Panc1 (cell line): ENCODE measurements at regions not wholly inside any gene's neighbourhood (a gene's known extent, or its start where the extent isn't known, plus 50 kb on each side); places are given as distances from the start of the nearest gene placed in this dataset.

Experiments used
- ATAC-seq: fragments of 200-7000 bp; cut with Tn5 transposase; 2 replicates; pipeline ENCODE4 v1.9.1; 2020; ENCODE audit warnings: mild to moderate bottlenecking, moderate library complexity
- BruUV-seq: library from RNA; stranded (reverse); fragments of 400-500 nt; replicated peaks from 2 replicates; lab custom pipeline; 2021; lab: Mats Ljungman, UMichigan
- CTCF ChIA-PET: fragments of 300-600 bp; sonication (Branson Sonifier 250); formaldehyde crosslinking; loops from one replicate; lab custom pipeline; 2022; ENCODE audit warnings: antibody characterized with exemption; lab: Charles Lee
- POLR2A ChIA-PET: fragments of 300-600 bp; sonication (Branson Sonifier 250); formaldehyde crosslinking; loops from one replicate; lab custom pipeline; 2022; ENCODE audit warnings: antibody characterized with exemption; lab: Charles Lee
- DNase-seq: peaks from one replicate; pipeline ENCODE4 v3.0.0-alpha.2; 2010; ENCODE audit warnings: low read depth, low spot score
- H3K27ac ChIP-seq: 2 replicates; pipeline ENCODE4 v1.5.1; 2011; ENCODE audit warnings: mild to moderate bottlenecking, low read length, inconsistent platforms
- H3K27me3 ChIP-seq: fragments of 200-500 bp; sonication (Bioruptor generic); 2 replicates; pipeline ENCODE4 v1.6.0; 2014; ENCODE audit warnings: low read length, inconsistent platforms; ENCODE audit not compliant: control insufficient read depth, insufficient read depth
- H3K36me3 ChIP-seq: fragments of 200-500 bp; sonication (Bioruptor generic); 2 replicates; pipeline ENCODE4 v1.5.1; 2014; ENCODE audit warnings: inconsistent platforms, mild to moderate bottlenecking, low read length, moderate library complexity; ENCODE audit not compliant: control insufficient read depth, insufficient read depth
- H3K4me1 ChIP-seq: 2 replicates; pipeline ENCODE4 v1.5.1; 2011; ENCODE audit warnings: inconsistent platforms, mild to moderate bottlenecking, low read length, moderate library complexity; ENCODE audit not compliant: control insufficient read depth, insufficient read depth
- H3K4me3 ChIP-seq, 2 experiments: 2 replicates each; pipeline ENCODE4 v1.5.1; 2011 to 2012; ENCODE audit warnings: low read depth in 2 of 2, low read length in 2 of 2, mild to moderate bottlenecking in 2 of 2, inconsistent platforms in 1 of 2, moderate library complexity in 1 of 2
- H3K9me3 ChIP-seq: fragments of 200-500 bp; sonication (Bioruptor generic); 2 replicates; pipeline ENCODE4 v1.5.1; 2014; ENCODE audit warnings: low read depth, mild to moderate bottlenecking, inconsistent platforms, low read length, moderate library complexity; ENCODE audit not compliant: control insufficient read depth, insufficient read depth
- CTCF ChIP-seq: fragments of 450-650 bp; IDR thresholded peaks from 2 replicates; pipeline ENCODE4 v1.5.1; 2017; ENCODE audit warnings: mild to moderate bottlenecking
- POLR2AphosphoS5 ChIP-seq: IDR thresholded peaks from 2 replicates; pipeline ENCODE4 v1.6.1; 2012; ENCODE audit warnings: mild to moderate bottlenecking, low read depth, low read length, moderate library complexity
- REST ChIP-seq, 2 experiments: IDR thresholded peaks; 2 replicates each; pipeline ENCODE4 v1.6.1; 2011 to 2012; ENCODE audit warnings: low read depth in 2 of 2, control low read depth in 1 of 2, low read length in 1 of 2, mild to moderate bottlenecking in 1 of 2, moderate library complexity in 1 of 2; ENCODE audit not compliant: insufficient read depth in 1 of 2
- SIN3A ChIP-seq: IDR thresholded peaks from 2 replicates; pipeline ENCODE4 v1.6.1; 2012; ENCODE audit warnings: low read depth, mild to moderate bottlenecking, low read length, moderate library complexity, borderline replicate concordance; ENCODE audit not compliant: insufficient read depth
- TCF7L2 ChIP-seq: IDR thresholded peaks from 2 replicates; pipeline ENCODE4 v1.6.1; 2011; ENCODE audit warnings: mild to moderate bottlenecking, low read depth, low read length, inconsistent platforms
- in situ Hi-C: cut with HindIII; loops from 2 replicates; pipeline ENCODE4 v1.10.0; 2016; ENCODE audit warnings: low sequenced_read_pairs, low pct_unique_long_range_greater_than_20kb
- intact Hi-C: fragments of 100-400 bp; cut with micrococcal nuclease; formaldehyde crosslinking; loops from one replicate; pipeline ENCODE4 v1.10.0; 2022; ENCODE audit not compliant: unreplicated experiment

- ATAC-seq, result no peak
- DNase-seq, result no peak
- no TSS peak for BruUV-seq
- H3K36me3 ChIP-seq, result no peaks in the 10 kb centered on the region
- H3K27ac ChIP-seq, result no peak overlapping the region
- intact Hi-C loops, result no loop called here
- in situ Hi-C loops, result no loop called here
- no peaks in the 10 kb centered on the region for H3K9me3 ChIP-seq
- H3K4me3 ChIP-seq, result no peak overlapping the region
- ChIA-PET CTCF (no interaction called here), POLR2A (no interaction called here)
- H3K27me3 ChIP-seq, result peaks cover 9% of the 10 kb centered on the region
- no peaks in the 10 kb centered on the region for H3K4me1 ChIP-seq
- no peak for TF ChIP-seq SIN3A
Measured at GRCh38 chr2:105631011-105631410, 113.7 kb upstream of the NCK2 start.

- BruUV-seq, result no TSS peak
- DNase-seq, result no peak
- Histone ChIP-seq H3K27ac (no peak overlapping the region), H3K36me3 (no peaks in the 10 kb centered on the region), H3K4me3 (no peak overlapping the region), H3K4me1 (no peaks in the 10 kb centered on the region), H3K27me3 (peaks cover 9% of the 10 kb centered on the region), H3K9me3 (no peaks in the 10 kb centered on the region)
- no peak for ATAC-seq
- TF ChIP-seq CTCF, result no peak; the same call in 1 of the 2 replicates
- no peak for TF ChIP-seq POLR2AphosphoS5
- TF ChIP-seq TCF7L2, result no peak
- in situ Hi-C loops (no loop called here), intact Hi-C loops (no loop called here)
- POLR2A ChIA-PET, result interaction anchor here (0.7 kb wide), 1 partner anchor 149 kb away, joined by 3 read pairs; no protein-coding TSS in a partner anchor
- CTCF ChIA-PET, result no interaction called here
Measured at GRCh38 chr2:105629634-105630033, 115.1 kb upstream of the NCK2 start.

GRCh38 chr2:105627534-105627933 lies 117.2 kb upstream of the NCK2 start:
- no peak overlapping the region for H3K27ac ChIP-seq
- H3K36me3 ChIP-seq, result no peaks in the 10 kb centered on the region
- CTCF ChIA-PET, result no interaction called here
- POLR2A ChIA-PET, result no interaction called here
- H3K9me3 ChIP-seq, result no peaks in the 10 kb centered on the region
- no peak for ATAC-seq
- no TSS peak for BruUV-seq
- in situ Hi-C loops (no loop called here), intact Hi-C loops (no loop called here)
- peaks cover 9% of the 10 kb centered on the region for H3K27me3 ChIP-seq
- no peak for DNase-seq
- H3K4me3 ChIP-seq, result no peak overlapping the region
- no peaks in the 10 kb centered on the region for H3K4me1 ChIP-seq
- TF ChIP-seq POLR2AphosphoS5 (no peak), REST (IDR thresholded peaks at IDR 0.05; ENCODE audit: insufficient read depth in 1 of 2, low read depth in 2 of 2, low read length in 1 of 2) (no peak), SIN3A (no peak), CTCF (no peak), TCF7L2 (no peak)
